ENCODE measurements at regions not wholly inside any gene's neighbourhood (a gene's known extent, or its start where the extent isn't known, plus 50 kb on each side); places are given as distances from the start of the nearest gene placed in this dataset.

GRCh38 chr9:79913867-79914266 lies 342.1 kb downstream of the TLE4 start:
- no peaks in the 10 kb centered on the region for H3K9me3 ChIP-seq (ENCODE audit: control insufficient read depth, low read depth, low read length)
- no peak overlapping the region for H3K4me2 ChIP-seq (ENCODE audit: control insufficient read depth, extremely low read depth, insufficient read depth, low read depth, low read length)
- no peaks in the 10 kb centered on the region for H3K79me2 ChIP-seq (ENCODE audit: control insufficient read depth, insufficient read depth, low read length)
- dilution Hi-C loops (cut with MboI; ENCODE audit: extremely low pct_ligation_motif_present, low sequenced_read_pairs), result no loop called here
- H3K27me3 ChIP-seq (ENCODE audit: control insufficient read depth, extremely low read depth, insufficient read depth, low read length), result no peaks in the 10 kb centered on the region
- no peaks in the 10 kb centered on the region for H3K36me3 ChIP-seq (ENCODE audit: control insufficient read depth in 2 of 2, extremely low read depth in 1 of 2, insufficient read depth in 2 of 2, low read length in 2 of 2)
- no peak overlapping the region for H3K27ac ChIP-seq (ENCODE audit: control insufficient read depth, insufficient read depth, low read length)
- TF ChIP-seq, protein P1, sequence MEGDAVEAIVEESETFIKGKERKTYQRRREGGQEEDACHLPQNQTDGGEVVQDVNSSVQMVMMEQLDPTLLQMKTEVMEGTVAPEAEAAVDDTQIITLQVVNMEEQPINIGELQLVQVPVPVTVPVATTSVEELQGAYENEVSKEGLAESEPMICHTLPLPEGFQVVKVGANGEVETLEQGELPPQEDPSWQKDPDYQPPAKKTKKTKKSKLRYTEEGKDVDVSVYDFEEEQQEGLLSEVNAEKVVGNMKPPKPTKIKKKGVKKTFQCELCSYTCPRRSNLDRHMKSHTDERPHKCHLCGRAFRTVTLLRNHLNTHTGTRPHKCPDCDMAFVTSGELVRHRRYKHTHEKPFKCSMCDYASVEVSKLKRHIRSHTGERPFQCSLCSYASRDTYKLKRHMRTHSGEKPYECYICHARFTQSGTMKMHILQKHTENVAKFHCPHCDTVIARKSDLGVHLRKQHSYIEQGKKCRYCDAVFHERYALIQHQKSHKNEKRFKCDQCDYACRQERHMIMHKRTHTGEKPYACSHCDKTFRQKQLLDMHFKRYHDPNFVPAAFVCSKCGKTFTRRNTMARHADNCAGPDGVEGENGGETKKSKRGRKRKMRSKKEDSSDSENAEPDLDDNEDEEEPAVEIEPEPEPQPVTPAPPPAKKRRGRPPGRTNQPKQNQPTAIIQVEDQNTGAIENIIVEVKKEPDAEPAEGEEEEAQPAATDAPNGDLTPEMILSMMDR (optimal IDR thresholded peaks at IDR 0.05 in 1 of 3, IDR thresholded peaks at IDR 0.05 in 1 of 3, conservative IDR thresholded peaks at IDR 0.05 in 1 of 3; ENCODE audit: extremely low read depth in 1 of 3, insufficient read depth in 2 of 3, low read length in 3 of 3), result no peak
- TF ChIP-seq EZH2 (IDR thresholded peaks at IDR 0.05; ENCODE audit: low read length), result no peak
- no peaks in the 10 kb centered on the region for H3K4me1 ChIP-seq (ENCODE audit: control insufficient read depth, extremely low read depth, insufficient read depth, low read length)
- H3K4me3 ChIP-seq (ENCODE audit: control insufficient read depth in 2 of 3, extremely low read depth in 1 of 3, insufficient read depth in 2 of 3, low read depth in 1 of 3, low read length in 3 of 3), result no peak overlapping the region
- no peak overlapping the region for H3K9ac ChIP-seq (ENCODE audit: control insufficient read depth, extremely low read depth, insufficient read depth, low read length)
- no peaks in the 10 kb centered on the region for H4K20me1 ChIP-seq (ENCODE audit: control insufficient read depth, extremely low read depth, insufficient read depth, low read length)
- no peak overlapping the region for H2AFZ ChIP-seq (ENCODE audit: control insufficient read depth, low read length)
- DNase-seq (ENCODE audit: low read depth, low spot score) (no peak), FAIRE-seq (no peak)
- no peaks in the 10 kb centered on the region for H3K9me1 ChIP-seq (ENCODE audit: control insufficient read depth, extremely low read depth, insufficient read depth, low read length)

- dilution Hi-C loops (cut with MboI; ENCODE audit: extremely low pct_ligation_motif_present, low sequenced_read_pairs), result no loop called here
These were observed 340.7 kb downstream of the TLE4 start for GRCh38 chr9:79912318-79913070.

More at GRCh38 chr9:79912318-79913070, 340.7 kb downstream of the TLE4 start:
- Histone ChIP-seq H3K9me1 (ENCODE audit: control insufficient read depth, extremely low read depth, insufficient read depth, low read length) (no peaks in the 10 kb centered on the region), H3K9ac (ENCODE audit: control insufficient read depth, extremely low read depth, insufficient read depth, low read length) (no peak overlapping the region), H3K9me3 (ENCODE audit: control insufficient read depth, low read depth, low read length) (no peaks in the 10 kb centered on the region), H2AFZ (ENCODE audit: control insufficient read depth, low read length) (no peak overlapping the region), H3K79me2 (ENCODE audit: control insufficient read depth, insufficient read depth, low read length) (no peaks in the 10 kb centered on the region), H3K4me1 (ENCODE audit: control insufficient read depth, extremely low read depth, insufficient read depth, low read length) (no peaks in the 10 kb centered on the region), H3K27me3 (ENCODE audit: control insufficient read depth, extremely low read depth, insufficient read depth, low read length) (no peaks in the 10 kb centered on the region), H3K36me3 (ENCODE audit: control insufficient read depth in 2 of 2, extremely low read depth in 1 of 2, insufficient read depth in 2 of 2, low read length in 2 of 2) (no peaks in the 10 kb centered on the region), H3K4me2 (ENCODE audit: control insufficient read depth, extremely low read depth, insufficient read depth, low read depth, low read length) (no peak overlapping the region), H3K4me3 (ENCODE audit: control insufficient read depth in 2 of 3, extremely low read depth in 1 of 3, insufficient read depth in 2 of 3, low read depth in 1 of 3, low read length in 3 of 3) (no peak overlapping the region), H4K20me1 (ENCODE audit: control insufficient read depth, extremely low read depth, insufficient read depth, low read length) (no peaks in the 10 kb centered on the region), H3K27ac (ENCODE audit: control insufficient read depth, insufficient read depth, low read length) (no peak overlapping the region)
- no peak for FAIRE-seq
- no peak for TF ChIP-seq EZH2 (IDR thresholded peaks at IDR 0.05; ENCODE audit: low read length)
- TF ChIP-seq, protein P1 (optimal IDR thresholded peaks at IDR 0.05 in 1 of 3, IDR thresholded peaks at IDR 0.05 in 1 of 3, conservative IDR thresholded peaks at IDR 0.05 in 1 of 3; ENCODE audit: extremely low read depth in 1 of 3, insufficient read depth in 2 of 3, low read length in 3 of 3), result no peak
- DNase-seq (ENCODE audit: low read depth, low spot score), result no peak
